ENCODE measurements at regions not wholly inside any gene's neighbourhood (a gene's known extent, or its start where the extent isn't known, plus 50 kb on each side); places are given as distances from the start of the nearest gene placed in this dataset.

- TF ChIP-seq EZH2 (IDR thresholded peaks at IDR 0.05; ENCODE audit: borderline replicate concordance, low read depth, low read length, severe bottlenecking), result no peak
- TF ChIP-seq, protein P1, sequence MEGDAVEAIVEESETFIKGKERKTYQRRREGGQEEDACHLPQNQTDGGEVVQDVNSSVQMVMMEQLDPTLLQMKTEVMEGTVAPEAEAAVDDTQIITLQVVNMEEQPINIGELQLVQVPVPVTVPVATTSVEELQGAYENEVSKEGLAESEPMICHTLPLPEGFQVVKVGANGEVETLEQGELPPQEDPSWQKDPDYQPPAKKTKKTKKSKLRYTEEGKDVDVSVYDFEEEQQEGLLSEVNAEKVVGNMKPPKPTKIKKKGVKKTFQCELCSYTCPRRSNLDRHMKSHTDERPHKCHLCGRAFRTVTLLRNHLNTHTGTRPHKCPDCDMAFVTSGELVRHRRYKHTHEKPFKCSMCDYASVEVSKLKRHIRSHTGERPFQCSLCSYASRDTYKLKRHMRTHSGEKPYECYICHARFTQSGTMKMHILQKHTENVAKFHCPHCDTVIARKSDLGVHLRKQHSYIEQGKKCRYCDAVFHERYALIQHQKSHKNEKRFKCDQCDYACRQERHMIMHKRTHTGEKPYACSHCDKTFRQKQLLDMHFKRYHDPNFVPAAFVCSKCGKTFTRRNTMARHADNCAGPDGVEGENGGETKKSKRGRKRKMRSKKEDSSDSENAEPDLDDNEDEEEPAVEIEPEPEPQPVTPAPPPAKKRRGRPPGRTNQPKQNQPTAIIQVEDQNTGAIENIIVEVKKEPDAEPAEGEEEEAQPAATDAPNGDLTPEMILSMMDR (IDR thresholded peaks at IDR 0.05; ENCODE audit: borderline replicate concordance, extremely low read depth, low read length, poor library complexity, severe bottlenecking), result no peak
Observed at GRCh38 chr7:9782275-9782674, 1191.4 kb upstream of the PHF14 start.
